Prostate gland (tissue), 2 donors: ENCODE measurements at regions not wholly inside any gene's neighbourhood (a gene's known extent, or its start where the extent isn't known, plus 50 kb on each side); places are given as distances from the start of the nearest gene placed in this dataset.

Experiments used
- POLR2A ChIP-seq: fragments of 450-650 bp; IDR thresholded peaks from one replicate; pipeline ENCODE4 v1.6.1; 2016; ENCODE audit warnings: antibody characterized with exemption, mild to moderate bottlenecking
- POLR2AphosphoS5 ChIP-seq: sonication (generic); formaldehyde crosslinking; IDR thresholded peaks from one replicate; pipeline ENCODE4 v1.6.1; 2017; ENCODE audit warnings: antibody characterized with exemption
- TF ChIP-seq, protein P1 (sequence below), 4 experiments: fragments of 200-600 bp in 2 of 4; fragments of 450-650 bp in 2 of 4; sonication (generic) in 2 of 4; IDR thresholded peaks; 1 replicate in 3 of 4; 2 replicates in 1 of 4; pipeline ENCODE4 v1.5.1; 2016 to 2019; ENCODE audit warnings: antibody characterized with exemption in 4 of 4, mild to moderate bottlenecking in 2 of 4, moderate library complexity in 2 of 4

- TF ChIP-seq, protein P1, sequence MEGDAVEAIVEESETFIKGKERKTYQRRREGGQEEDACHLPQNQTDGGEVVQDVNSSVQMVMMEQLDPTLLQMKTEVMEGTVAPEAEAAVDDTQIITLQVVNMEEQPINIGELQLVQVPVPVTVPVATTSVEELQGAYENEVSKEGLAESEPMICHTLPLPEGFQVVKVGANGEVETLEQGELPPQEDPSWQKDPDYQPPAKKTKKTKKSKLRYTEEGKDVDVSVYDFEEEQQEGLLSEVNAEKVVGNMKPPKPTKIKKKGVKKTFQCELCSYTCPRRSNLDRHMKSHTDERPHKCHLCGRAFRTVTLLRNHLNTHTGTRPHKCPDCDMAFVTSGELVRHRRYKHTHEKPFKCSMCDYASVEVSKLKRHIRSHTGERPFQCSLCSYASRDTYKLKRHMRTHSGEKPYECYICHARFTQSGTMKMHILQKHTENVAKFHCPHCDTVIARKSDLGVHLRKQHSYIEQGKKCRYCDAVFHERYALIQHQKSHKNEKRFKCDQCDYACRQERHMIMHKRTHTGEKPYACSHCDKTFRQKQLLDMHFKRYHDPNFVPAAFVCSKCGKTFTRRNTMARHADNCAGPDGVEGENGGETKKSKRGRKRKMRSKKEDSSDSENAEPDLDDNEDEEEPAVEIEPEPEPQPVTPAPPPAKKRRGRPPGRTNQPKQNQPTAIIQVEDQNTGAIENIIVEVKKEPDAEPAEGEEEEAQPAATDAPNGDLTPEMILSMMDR (IDR thresholded peaks at IDR 0.05): no peak
- TF ChIP-seq POLR2AphosphoS5 (no peak), POLR2A (no peak)
These were observed 105.4 kb downstream of the ZIC1 start for GRCh38 chr3:147514366-147515160.
